Activated CD8-positive, alpha-beta memory T cell treated with anti-CD3 and anti-CD28 coated beads, Interleukin-2, amount 10 ng/mL, durations not matched to agents 7 days and 5 days (primary cell): ENCODE measurements at regions not wholly inside any gene's neighbourhood (a gene's known extent, or its start where the extent isn't known, plus 50 kb on each side); places are given as distances from the start of the nearest gene placed in this dataset.

Source experiments
- ATAC-seq: fragments of 150-1000 bp; cut with Tn5 transposase; one replicate; pipeline ENCODE4 v1.10.0; 2021; ENCODE audit warnings: moderate library complexity
- CTCF ChIA-PET: fragments of 350-600 bp; sonication (Branson Sonifier 250); formaldehyde crosslinking; loops from one replicate; lab custom pipeline; 2021; ENCODE audit warnings: antibody characterized with exemption; lab: Charles Lee
- DNase-seq: peaks from one replicate; pipeline ENCODE4 v3.0.0-alpha.2; 2020
- H3K27ac Mint-ChIP-seq: one replicate; pipeline ENCODE4 v1.8.0; 2021; ENCODE audit warnings: mild to moderate bottlenecking, mixed read lengths
- H3K27me3 Mint-ChIP-seq: one replicate; pipeline ENCODE4 v1.8.0; 2021; ENCODE audit warnings: mixed read lengths
- H3K36me3 Mint-ChIP-seq: one replicate; pipeline ENCODE4 v1.8.0; 2021; ENCODE audit warnings: mild to moderate bottlenecking, mixed read lengths
- H3K4me1 Mint-ChIP-seq: one replicate; pipeline ENCODE4 v1.8.0; 2021; ENCODE audit warnings: mixed read lengths
- H3K4me3 Mint-ChIP-seq: one replicate; pipeline ENCODE4 v1.8.0; 2021; ENCODE audit warnings: mild to moderate bottlenecking, moderate library complexity, mixed read lengths
- H3K9me3 Mint-ChIP-seq: one replicate; pipeline ENCODE4 v1.8.0; 2022; ENCODE audit warnings: low read depth, mixed read lengths

GRCh38 chr7:84568781-84569180 is 374.2 kb upstream of the SEMA3A start:
- peaks cover 2% of the 10 kb centered on the region for H3K9me3 Mint-ChIP-seq
- H3K27me3 Mint-ChIP-seq, result no peaks in the 10 kb centered on the region
- no peak overlapping the region for H3K4me3 Mint-ChIP-seq
- no peak for ATAC-seq
- CTCF ChIA-PET, result no interaction called here
- H3K4me1 Mint-ChIP-seq, result no peaks in the 10 kb centered on the region
- no peaks in the 10 kb centered on the region for H3K36me3 Mint-ChIP-seq
- H3K27ac Mint-ChIP-seq, result no peak overlapping the region
- DNase-seq, result no peak

- no peak overlapping the region for H3K4me3 Mint-ChIP-seq
- no peak for ATAC-seq
- H3K27ac Mint-ChIP-seq, result no peak overlapping the region
Observed at GRCh38 chr7:84565345-84566074, 370.9 kb upstream of the SEMA3A start.

DNA sequence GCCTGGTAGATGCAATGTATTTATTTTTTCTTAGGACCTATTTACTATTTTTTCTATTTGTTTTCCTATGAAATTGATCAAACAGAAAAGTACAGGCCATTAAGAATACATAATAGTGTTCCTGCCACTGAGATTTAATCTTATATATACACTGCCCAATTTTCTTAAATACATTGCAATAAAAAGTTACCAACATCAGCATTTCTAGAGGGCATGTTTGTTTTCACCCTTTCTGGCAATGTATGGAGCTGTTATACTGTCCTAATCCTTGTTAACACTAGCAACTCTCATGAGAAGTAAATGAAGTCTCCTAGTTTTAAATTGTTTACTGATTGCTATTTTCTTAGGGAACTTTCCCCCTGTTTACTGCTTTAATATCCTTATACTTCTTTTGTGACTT is 359.1 kb upstream of the SEMA3A start:
- peaks cover 8% of the 10 kb centered on the region for H3K9me3 Mint-ChIP-seq

More at GRCh38 chr7:84565345-84566074, 370.9 kb upstream of the SEMA3A start:
- Mint-ChIP-seq H3K4me1 (no peaks in the 10 kb centered on the region), H3K27me3 (no peaks in the 10 kb centered on the region), H3K36me3 (no peaks in the 10 kb centered on the region), H3K9me3 (peaks cover 3% of the 10 kb centered on the region)
- DNase-seq, result no peak
- CTCF ChIA-PET, result no interaction called here

DNA sequence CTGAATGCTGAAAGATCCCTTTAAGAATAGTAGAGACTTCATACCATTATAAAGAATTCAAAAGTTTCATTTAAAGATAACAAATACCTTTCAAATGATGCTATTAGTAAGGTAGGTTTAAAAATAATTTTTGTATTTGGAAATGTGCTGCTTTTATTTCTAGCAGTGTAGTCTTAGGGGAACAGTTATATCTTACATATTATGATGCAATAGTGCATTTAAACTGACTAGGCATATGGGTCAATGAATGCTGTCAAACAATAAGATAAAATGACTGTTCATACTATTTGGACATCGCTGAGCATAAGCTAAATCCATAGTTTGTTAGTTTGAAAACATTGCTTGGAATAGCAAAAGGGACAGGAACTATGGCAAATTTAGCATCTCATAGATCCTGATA is 354.8 kb upstream of the SEMA3A start:
- ATAC-seq (no peak), DNase-seq (no peak)
- Mint-ChIP-seq H3K4me3 (no peak overlapping the region), H3K27ac (no peak overlapping the region), H3K9me3 (peaks cover 2% of the 10 kb centered on the region), H3K4me1 (no peaks in the 10 kb centered on the region), H3K27me3 (no peaks in the 10 kb centered on the region), H3K36me3 (no peaks in the 10 kb centered on the region)
- CTCF ChIA-PET, result no interaction called here

More for the DNA sequence above, 359.1 kb upstream of the SEMA3A start:
- H3K4me3 Mint-ChIP-seq, result no peak overlapping the region
- H3K27me3 Mint-ChIP-seq, result no peaks in the 10 kb centered on the region
- no peaks in the 10 kb centered on the region for H3K36me3 Mint-ChIP-seq
- CTCF ChIA-PET, result no interaction called here
- no peak overlapping the region for H3K27ac Mint-ChIP-seq
- ATAC-seq, result no peak
- DNase-seq, result no peak
- no peaks in the 10 kb centered on the region for H3K4me1 Mint-ChIP-seq

DNA sequence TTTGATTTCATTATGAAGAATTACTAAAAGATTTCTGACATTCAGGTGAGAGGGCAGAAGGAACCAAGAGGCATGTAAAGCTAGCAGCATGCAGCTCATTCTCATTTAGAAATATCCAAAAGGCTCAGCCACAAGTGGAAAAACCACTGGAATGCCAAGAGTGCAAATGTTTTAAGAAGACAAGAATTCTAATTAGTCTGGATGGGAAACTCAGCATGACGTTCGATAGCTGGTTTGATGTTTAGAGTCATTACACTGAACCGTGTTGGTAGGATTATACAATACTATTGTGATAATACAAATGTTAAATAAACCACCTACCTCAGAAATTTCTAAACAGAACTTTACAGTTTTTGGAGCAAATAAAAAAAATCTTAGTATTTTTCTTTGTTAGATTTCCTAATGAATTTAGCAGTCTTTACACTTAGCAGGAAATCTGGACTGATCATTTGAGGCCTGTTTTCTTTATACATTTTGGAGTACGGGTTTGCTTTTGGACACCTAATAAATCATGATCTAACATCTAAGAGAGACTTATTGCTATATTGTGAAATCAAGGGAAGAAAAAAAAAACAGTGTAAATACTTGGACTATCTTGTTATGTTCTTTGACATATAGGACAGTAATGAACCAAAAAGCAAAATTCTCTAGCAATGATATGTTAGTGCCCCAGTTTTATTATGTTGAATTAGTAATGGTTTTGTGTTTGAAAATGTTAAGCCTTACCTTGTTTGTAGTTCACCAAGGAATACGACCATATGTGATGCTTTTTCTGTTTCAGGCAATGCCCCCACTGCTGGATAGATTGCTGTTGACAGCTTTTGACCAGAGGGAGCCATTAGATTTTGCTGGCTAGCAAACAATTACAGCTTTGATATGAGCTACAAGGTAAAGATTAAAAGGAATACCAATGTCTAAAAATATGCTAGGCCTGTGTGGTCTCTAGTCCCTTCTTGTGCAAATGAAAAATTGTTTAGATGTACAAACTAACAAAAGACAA is 354.1 kb upstream of the SEMA3A start:
- no peaks in the 10 kb centered on the region for H3K36me3 Mint-ChIP-seq
- H3K4me1 Mint-ChIP-seq, result no peaks in the 10 kb centered on the region
- H3K27ac Mint-ChIP-seq, result no peak overlapping the region
- ATAC-seq (no peak), DNase-seq (no peak)
- CTCF ChIA-PET, result no interaction called here
- no peaks in the 10 kb centered on the region for H3K9me3 Mint-ChIP-seq
- H3K27me3 Mint-ChIP-seq, result no peaks in the 10 kb centered on the region
- H3K4me3 Mint-ChIP-seq, result no peak overlapping the region

GRCh38 chr7:84547331-84547730 is 352.7 kb upstream of the SEMA3A start:
- DNase-seq (no peak), ATAC-seq (no peak)
- CTCF ChIA-PET, result no interaction called here
- H3K36me3 Mint-ChIP-seq, result no peaks in the 10 kb centered on the region
- H3K9me3 Mint-ChIP-seq, result no peaks in the 10 kb centered on the region
- H3K4me3 Mint-ChIP-seq, result no peak overlapping the region
- H3K27me3 Mint-ChIP-seq, result no peaks in the 10 kb centered on the region
- H3K4me1 Mint-ChIP-seq, result no peaks in the 10 kb centered on the region
- no peak overlapping the region for H3K27ac Mint-ChIP-seq

GRCh38 chr7:84546403-84546802 is 351.8 kb upstream of the SEMA3A start:
- DNase-seq (no peak), ATAC-seq (no peak)
- Mint-ChIP-seq H3K27me3 (no peaks in the 10 kb centered on the region), H3K4me1 (no peaks in the 10 kb centered on the region), H3K4me3 (no peak overlapping the region), H3K27ac (no peak overlapping the region), H3K9me3 (no peaks in the 10 kb centered on the region), H3K36me3 (no peaks in the 10 kb centered on the region)
- CTCF ChIA-PET, result no interaction called here

DNA sequence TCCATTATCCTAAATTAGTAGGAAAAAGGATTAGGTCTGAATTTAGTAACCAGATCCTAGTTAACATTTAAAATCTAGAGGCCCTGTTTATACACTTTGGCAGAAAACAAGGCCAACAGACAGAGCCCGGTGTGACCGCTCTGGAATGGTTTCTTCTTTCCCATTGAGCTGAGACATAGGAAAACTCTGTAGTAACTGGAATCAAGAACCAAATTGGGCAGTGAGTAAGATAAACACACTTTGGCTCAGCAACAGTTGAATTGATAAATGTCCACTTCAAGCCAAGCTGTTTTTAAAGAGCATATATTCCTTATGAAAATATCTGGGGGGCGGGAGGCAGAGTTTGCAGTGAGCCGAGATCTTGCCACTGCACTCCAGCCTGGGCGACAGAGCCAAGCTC is 343.7 kb upstream of the SEMA3A start:
- H3K36me3 Mint-ChIP-seq, result no peaks in the 10 kb centered on the region
- no peak for ATAC-seq
- H3K4me1 Mint-ChIP-seq, result no peaks in the 10 kb centered on the region
- H3K9me3 Mint-ChIP-seq, result peaks cover 5% of the 10 kb centered on the region
- DNase-seq, result no peak
- H3K27ac Mint-ChIP-seq, result no peak overlapping the region
- H3K4me3 Mint-ChIP-seq, result no peak overlapping the region
- H3K27me3 Mint-ChIP-seq, result no peaks in the 10 kb centered on the region
- CTCF ChIA-PET, result no interaction called here

DNA sequence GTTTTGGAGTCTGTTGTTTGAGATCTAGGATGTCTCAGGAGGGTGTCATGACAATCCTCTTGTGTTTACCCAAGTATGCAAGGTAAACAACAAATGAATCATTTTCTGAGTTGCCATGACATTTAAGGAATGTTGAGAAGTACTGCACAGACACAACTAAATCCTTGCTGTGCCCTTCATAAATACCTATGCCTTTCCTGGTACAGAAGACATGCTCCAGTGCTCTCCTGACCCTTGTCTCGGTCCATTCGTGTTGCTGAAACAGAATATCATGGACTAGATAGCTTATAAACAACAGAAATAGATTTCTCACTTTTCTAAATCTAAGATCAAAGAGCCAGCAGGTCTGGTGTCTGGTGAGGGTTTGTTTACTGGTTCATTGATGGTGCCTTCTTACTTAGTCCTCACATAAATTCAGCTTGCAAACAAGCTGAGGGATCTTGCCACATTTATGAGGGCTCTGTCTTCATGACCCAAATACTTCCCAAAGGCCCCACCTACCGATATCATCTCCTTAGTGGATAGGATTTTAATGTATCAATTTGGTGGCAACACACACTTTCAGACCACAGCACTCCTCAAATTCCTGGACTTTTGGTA is 341.8 kb upstream of the SEMA3A start:
- H3K27ac Mint-ChIP-seq, result no peak overlapping the region
- H3K9me3 Mint-ChIP-seq, result peaks cover 7% of the 10 kb centered on the region
- CTCF ChIA-PET, result no interaction called here
- no peaks in the 10 kb centered on the region for H3K36me3 Mint-ChIP-seq
- H3K27me3 Mint-ChIP-seq, result no peaks in the 10 kb centered on the region
- no peak overlapping the region for H3K4me3 Mint-ChIP-seq
- DNase-seq, result no peak
- H3K4me1 Mint-ChIP-seq, result no peaks in the 10 kb centered on the region
- ATAC-seq, result no peak

DNA sequence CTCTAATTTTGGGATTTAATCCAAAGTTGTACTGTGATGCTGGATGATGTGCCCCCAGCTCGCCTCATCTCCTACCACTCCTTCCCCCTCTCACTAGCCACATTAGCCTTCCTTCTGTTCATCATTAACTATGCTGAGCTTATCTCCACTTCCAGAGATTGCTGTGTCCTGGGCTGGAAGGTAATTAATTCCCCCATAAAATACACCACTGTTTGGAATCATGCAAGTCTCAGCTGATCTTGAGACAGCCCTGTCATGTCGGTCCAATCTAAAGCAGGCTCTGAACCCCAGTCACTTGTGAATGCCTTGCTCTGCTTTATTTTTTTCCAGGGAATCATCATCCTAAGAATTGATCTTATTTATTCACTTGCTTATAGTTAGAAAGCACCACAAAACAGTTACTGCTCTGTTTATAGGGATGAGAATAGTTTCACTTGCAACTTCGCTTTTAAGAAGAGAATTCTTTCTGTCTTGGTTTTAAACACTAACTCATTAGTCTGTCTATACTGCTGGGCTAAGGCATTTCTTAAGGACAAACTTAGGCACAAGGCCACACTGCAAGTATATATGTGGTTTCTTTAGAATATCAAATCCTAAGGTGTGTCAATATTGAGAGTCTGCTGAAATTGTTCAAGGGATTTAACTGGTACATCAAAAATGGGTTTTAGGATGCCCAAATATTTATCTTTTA is 341.1 kb upstream of the SEMA3A start:
- Mint-ChIP-seq H3K36me3 (no peaks in the 10 kb centered on the region), H3K27me3 (no peaks in the 10 kb centered on the region)

DNA sequence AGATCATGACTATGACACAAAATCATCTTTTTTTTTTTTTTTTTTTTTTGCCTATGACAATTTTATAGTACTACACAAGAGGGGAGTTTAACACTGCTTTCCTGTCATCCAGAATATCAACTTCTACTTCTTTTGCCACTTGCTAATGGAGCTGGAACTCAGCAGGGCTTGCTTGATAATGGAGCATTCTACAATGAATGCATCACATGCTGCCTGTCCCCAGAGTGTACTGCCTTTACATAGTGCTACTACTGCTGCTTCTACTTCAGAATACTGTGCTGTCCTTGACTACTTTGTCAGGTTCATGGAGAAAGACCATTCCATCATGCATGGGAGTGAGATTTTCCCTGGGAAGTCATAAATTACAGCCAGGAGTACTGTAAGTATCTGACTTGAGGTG is 338.6 kb upstream of the SEMA3A start:
- H3K27me3 Mint-ChIP-seq, result no peaks in the 10 kb centered on the region
- H3K4me3 Mint-ChIP-seq, result no peak overlapping the region
- H3K27ac Mint-ChIP-seq, result no peak overlapping the region
- no peaks in the 10 kb centered on the region for H3K4me1 Mint-ChIP-seq
- peaks cover 7% of the 10 kb centered on the region for H3K9me3 Mint-ChIP-seq
- DNase-seq (no peak), ATAC-seq (no peak)
- CTCF ChIA-PET, result no interaction called here
- H3K36me3 Mint-ChIP-seq, result no peaks in the 10 kb centered on the region

More for the DNA sequence above, 341.1 kb upstream of the SEMA3A start:
- no peaks in the 10 kb centered on the region for H3K4me1 Mint-ChIP-seq
- DNase-seq (no peak), ATAC-seq (no peak)
- CTCF ChIA-PET, result no interaction called here
- no peak overlapping the region for H3K4me3 Mint-ChIP-seq
- no peak overlapping the region for H3K27ac Mint-ChIP-seq
- H3K9me3 Mint-ChIP-seq, result peaks cover 7% of the 10 kb centered on the region

DNA sequence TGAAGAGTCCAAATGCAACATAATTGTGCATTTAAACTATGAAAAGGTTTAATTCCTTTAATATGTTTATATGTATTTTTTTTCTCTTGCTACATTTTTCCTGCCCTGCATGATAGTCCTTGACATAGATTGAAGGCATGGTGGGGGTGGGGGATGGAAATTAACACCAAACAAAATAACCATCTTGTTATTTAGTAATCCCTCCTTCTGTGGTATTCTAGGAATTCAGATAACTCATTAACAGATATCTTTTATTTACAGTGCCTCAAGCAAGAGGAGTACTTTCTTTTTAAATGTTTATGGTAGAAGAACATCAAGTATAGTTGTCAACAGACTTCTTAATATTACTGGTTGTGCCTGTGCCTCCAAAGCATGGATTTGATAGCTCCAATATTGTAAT is 337.6 kb upstream of the SEMA3A start:
- H3K9me3 Mint-ChIP-seq, result peaks cover 7% of the 10 kb centered on the region
- CTCF ChIA-PET, result no interaction called here
- H3K27me3 Mint-ChIP-seq, result no peaks in the 10 kb centered on the region
- H3K4me3 Mint-ChIP-seq, result no peak overlapping the region
- DNase-seq, result no peak
- H3K4me1 Mint-ChIP-seq, result no peaks in the 10 kb centered on the region
- H3K36me3 Mint-ChIP-seq, result no peaks in the 10 kb centered on the region
- no peak for ATAC-seq
- no peak overlapping the region for H3K27ac Mint-ChIP-seq

DNA sequence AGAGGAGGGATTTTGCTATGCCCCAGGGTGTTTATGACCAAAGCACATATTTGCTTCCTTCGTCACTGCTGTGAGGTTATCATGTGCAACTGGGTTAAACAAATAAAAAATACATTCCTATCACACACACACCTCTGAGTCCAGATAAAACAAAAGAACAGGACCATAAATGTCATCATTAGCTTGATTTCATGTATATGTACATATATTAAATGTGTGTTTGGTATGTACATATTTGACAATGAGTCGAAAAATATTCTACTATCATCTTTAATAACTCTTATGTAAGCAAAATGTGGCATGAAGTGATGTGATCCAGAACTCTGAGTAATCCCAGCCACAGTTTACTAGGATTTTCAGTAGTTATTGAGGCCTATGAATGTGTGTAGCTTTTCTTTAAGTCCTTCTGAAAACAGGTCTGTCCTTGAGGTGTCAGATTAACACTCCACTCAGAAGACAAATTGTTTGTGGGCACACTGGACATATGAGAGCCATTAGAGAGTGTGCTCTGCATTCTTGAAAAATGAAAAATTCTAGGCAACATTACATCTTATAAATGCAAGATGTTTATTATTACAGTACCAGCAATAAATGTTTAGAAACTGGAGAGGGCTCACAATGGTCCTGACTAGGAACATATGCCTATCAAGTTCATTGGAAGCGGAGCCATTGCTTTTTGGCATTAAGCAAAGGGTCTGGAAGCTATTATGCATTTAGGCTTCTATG is 335.1 kb upstream of the SEMA3A start:
- CTCF ChIA-PET, result no interaction called here
- no peak for ATAC-seq
- H3K27ac Mint-ChIP-seq, result no peak overlapping the region
- H3K4me1 Mint-ChIP-seq, result no peaks in the 10 kb centered on the region
- H3K9me3 Mint-ChIP-seq, result peaks cover 9% of the 10 kb centered on the region
- no peaks in the 10 kb centered on the region for H3K36me3 Mint-ChIP-seq
- DNase-seq, result no peak
- no peaks in the 10 kb centered on the region for H3K27me3 Mint-ChIP-seq
- H3K4me3 Mint-ChIP-seq, result no peak overlapping the region
